BJ (cell line): ENCODE measurements at regions not wholly inside any gene's neighbourhood (a gene's known extent, or its start where the extent isn't known, plus 50 kb on each side); places are given as distances from the start of the nearest gene placed in this dataset.
"Not testable (repeated sequence)": the region's sequence is repeated elsewhere in the genome, so short reads cannot be mapped to it uniquely, and the experiment has no call there.

Experiments used
- CTCF ChIA-PET: fragments of 350-600 bp; formaldehyde crosslinking; extraction: SDS; loops from one replicate; lab custom pipeline; 2021; ENCODE audit warnings: antibody characterized with exemption, inconsistent platforms; lab: Yijun Ruan, JAX
- POLR2A ChIA-PET: fragments of 300-600 bp; sonication (Branson Sonifier 250); formaldehyde crosslinking; extraction: SDS; loops from one replicate; lab custom pipeline; 2021; ENCODE audit warnings: antibody characterized with exemption; lab: Charles Lee
- DNase-seq: peaks from one replicate; pipeline ENCODE4 v3.0.0-alpha.2; 2011; ENCODE audit warnings: low read depth
- H3K27me3 ChIP-seq: 2 replicates; pipeline ENCODE4 v1.6.0; 2011; ENCODE audit warnings: low read length; ENCODE audit not compliant: control insufficient read depth, insufficient read depth
- H3K36me3 ChIP-seq: 2 replicates; pipeline ENCODE4 v1.5.1; 2011; ENCODE audit warnings: low read length; ENCODE audit not compliant: control insufficient read depth, insufficient read depth
- H3K4me3 ChIP-seq: 2 replicates; pipeline ENCODE4 v1.5.1; 2011; ENCODE audit warnings: low read depth, mild to moderate bottlenecking, control low read depth, low read length
- TF ChIP-seq, protein P1 (sequence below): IDR thresholded peaks from 2 replicates; pipeline ENCODE4 v1.5.1; 2011; ENCODE audit warnings: low read depth, mild to moderate bottlenecking, control low read depth, inconsistent platforms, low read length, moderate library complexity; ENCODE audit not compliant: insufficient read depth

DNA sequence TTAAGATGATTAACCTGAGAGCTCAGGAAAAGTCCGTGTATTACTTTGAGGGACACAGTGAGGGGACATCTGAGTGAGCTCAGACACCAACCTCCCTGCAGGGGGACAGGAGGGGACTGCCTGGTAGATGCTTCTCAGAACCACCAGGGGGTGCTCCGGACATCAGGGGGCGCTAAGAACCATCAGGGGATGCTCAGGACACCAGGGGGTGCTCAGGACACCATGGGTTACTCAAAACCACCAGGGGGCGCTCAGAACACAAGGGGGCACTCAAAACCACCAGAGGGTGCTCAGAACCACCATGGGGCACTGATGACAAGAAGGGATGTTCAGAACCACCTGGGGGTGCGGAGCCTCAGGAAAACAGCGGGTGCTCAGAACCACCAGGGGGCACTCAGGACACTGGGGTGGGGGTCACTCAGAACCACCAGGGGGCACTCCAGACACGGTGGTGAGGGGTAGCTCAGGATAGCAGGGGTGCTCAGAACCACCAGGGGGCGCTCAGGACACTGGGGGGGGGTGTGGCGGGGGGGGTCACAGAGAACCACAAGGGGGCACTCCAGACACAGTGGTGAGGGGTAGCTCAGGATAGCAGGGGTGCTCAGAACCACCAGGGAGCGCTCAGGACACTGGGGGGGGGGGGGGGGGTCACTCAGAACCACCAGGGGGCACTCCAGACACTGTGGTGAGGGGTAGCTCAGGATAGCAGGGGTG lies 165.3 kb downstream of the ZNF267 start:
- H3K4me3 ChIP-seq, POLR2A ChIA-PET, H3K36me3 ChIP-seq, DNase-seq, H3K27me3 ChIP-seq, CTCF ChIA-PET: not testable (repeated sequence)

DNA sequence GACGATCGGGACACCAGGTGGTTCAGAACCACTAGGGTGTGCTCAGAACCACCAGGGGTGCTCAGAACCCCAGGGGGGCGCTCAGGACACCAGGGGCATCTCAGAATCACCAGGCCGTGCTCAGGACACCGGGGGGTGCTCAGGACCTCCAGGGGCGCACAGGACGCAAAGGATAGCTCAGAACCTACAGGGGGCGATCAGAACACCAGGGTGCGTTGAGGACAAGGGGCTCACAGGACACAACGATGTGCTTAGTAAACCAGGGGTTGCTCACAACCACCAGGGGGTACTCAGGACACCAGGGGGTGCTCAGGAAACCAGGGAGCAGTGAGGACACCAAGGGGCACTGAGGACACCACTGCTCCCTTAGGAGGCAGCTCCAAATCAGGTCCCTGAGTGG lies 166.3 kb downstream of the ZNF267 start:
- H3K27me3 ChIP-seq, POLR2A ChIA-PET, DNase-seq, H3K4me3 ChIP-seq, H3K36me3 ChIP-seq, CTCF ChIA-PET: not testable (repeated sequence)

DNA sequence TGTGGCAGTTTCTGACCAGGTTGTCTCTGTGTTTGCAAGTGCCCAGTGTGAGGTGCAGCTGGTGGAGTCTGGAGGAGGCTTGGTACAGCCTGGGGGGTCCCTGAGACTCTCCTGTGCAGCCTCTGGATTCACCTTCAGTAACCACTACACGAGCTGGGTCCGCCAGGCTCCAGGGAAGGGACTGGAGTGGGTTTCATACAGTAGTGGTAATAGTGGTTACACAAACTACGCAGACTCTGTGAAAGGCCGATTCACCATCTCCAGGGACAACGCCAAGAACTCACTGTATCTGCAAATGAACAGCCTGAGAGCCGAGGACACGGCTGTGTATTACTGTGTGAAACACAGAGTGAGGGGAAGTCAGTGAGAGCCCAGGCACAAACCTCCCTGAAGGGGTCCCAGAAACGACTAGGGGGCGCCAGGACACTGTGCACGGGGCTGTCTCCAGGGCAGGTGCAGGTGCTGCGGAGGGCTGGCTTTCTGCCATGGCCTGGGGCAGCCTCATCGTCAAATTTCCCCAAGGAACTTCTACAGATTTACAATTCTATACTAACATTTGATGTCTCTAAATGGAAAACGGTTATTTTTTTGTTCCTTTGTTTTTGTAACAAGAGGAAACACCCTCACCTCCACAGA lies 187.0 kb upstream of the TP53TG3D start:
- DNase-seq, CTCF ChIA-PET, H3K4me3 ChIP-seq, H3K27me3 ChIP-seq, H3K36me3 ChIP-seq, POLR2A ChIA-PET: not testable (repeated sequence)

DNA sequence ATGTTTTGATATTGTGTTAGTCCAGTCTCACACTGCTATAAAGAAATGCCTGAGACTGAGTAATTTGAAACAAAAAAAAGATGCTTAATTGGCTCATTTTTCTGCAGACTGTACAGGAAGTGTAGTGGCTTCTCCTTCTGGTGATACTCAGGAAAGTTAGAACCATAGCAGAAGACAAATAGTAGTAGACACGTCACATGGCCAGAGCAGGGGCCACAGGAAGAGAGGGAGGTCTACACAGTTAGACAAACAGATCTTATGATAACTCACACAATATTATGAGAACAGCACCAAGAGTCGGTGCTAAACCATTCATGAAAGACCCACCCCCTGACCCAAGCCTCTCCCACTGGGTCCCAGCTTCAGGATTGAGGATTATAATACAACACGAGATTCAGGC lies 181.5 kb upstream of the TP53TG3D start:
- H3K36me3 ChIP-seq, H3K27me3 ChIP-seq, DNase-seq, CTCF ChIA-PET, H3K4me3 ChIP-seq, POLR2A ChIA-PET: not testable (repeated sequence)

DNA sequence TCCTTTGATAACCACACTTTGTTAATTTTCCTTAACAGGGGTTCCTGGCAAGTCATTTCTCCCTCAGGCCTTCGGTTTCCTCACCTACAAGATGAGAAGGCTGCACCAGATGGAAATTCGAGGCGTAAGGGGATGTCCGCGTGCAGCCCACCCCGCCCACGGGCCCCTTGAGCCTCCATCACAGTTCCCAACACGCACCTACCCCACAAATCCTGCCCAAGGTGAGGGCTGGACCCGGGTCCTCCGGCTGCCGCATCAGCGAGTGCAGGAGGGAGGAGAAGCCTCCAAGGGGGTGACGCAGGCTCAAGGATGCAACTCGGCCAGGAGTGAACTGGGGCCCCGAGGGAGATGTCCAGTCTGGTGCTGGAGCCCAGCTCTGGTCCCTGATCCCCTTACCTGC lies 169.2 kb upstream of the TP53TG3D start:
- POLR2A ChIA-PET, H3K27me3 ChIP-seq, DNase-seq, CTCF ChIA-PET, H3K36me3 ChIP-seq, H3K4me3 ChIP-seq: not testable (repeated sequence)

DNA sequence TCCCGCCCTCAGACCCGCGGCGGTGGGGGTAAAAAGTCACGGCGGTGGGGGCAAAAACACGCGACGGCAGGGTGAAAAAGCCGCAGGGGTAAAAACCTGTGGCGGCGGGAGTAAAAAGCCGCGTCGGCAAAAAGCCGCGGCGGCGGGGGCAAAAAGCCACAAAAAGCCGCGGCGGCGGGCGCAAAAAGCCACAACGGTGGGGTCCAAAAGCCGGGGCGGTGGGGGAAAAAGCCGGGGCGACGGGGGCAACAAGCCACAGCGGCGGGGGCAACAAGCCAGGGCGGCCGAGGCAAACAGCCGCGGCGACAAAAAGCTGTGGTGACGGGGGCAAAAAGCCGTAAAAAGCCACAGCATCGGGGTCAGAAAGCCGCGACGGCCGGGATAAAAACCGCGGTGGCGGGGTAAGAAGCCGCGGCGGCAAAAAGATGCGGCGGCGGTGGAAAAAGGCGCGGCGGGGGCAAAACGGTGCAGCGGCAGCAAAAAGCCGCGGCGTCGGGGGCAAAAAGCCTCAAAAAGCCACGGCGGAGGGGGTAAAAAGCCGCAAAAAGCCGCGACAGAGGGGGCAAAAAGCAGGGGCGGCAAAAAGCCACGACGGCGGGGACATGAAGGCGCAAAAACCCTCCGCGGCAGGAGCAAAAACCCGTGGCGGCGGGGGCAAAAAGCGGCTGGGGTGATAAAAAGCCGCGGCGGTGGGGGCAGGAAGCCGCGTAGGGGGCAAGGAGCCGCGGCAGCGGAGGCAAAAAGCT lies 168.3 kb upstream of the TP53TG3D start:
- H3K27me3 ChIP-seq, H3K4me3 ChIP-seq, DNase-seq, CTCF ChIA-PET, H3K36me3 ChIP-seq, POLR2A ChIA-PET: not testable (repeated sequence)

DNA sequence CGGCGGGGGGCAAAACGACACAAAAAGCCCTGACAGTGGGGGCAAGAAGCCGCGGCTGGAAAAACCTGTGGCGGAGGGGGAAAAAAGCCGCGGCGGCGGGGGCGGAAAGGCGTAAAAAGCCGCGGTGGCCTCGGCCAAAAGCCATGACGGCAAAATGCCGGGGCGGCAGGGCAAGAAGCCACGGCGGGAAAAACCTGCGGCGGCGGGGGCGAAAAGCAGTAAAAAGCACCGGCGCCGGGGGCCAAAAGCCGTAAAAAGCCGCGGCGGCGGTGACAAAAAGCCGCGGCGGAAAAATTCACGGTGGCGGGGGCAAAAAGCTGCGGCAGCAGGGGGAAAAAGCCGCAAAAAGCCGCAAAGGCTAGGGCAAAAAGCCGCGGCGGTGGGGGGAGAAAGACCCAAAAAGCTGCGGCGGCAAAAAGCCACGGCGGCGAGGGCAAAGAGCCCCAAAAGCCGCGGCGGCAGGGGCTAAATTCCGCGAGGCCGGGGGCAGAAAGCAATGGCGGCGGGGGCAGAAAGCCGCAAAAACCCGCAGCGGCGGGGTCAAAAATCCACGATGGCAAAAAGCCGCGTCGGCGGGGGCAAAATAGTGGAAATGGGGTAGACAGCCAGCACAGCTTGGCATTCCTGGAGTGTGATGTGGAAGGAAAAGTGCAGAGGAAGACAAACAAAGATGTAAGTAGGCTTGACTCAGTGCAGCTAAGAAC lies 167.5 kb upstream of the TP53TG3D start:
- DNase-seq, H3K36me3 ChIP-seq, POLR2A ChIA-PET, H3K27me3 ChIP-seq, CTCF ChIA-PET: not testable (repeated sequence)
- 0 out of 2 replicates have a peak overlapping the region, but pooled peaks have one; percentile 13 for H3K4me3 ChIP-seq

DNA sequence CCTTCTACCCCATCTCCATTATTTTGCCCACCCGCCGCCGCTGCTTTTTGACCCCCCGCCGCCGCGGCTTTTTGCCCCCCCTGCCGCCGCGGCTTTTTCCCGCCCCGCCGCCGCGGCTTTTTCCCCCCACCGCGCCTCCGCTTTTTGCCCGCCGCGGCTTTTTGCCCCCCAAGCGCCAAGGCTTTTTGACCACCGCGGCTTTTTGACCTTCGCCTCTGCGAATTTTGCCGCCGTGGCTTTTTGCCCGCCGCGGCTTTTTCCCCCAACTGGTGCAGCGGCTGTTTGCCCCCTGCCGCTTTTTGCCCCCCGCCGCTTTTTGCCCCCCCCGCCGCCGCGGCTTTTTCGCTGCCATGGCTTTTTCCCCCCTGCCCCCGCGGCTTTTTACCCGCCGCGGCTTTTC lies 137.5 kb upstream of the TP53TG3D start:
- H3K36me3 ChIP-seq, CTCF ChIA-PET, DNase-seq, H3K27me3 ChIP-seq, POLR2A ChIA-PET: not testable (repeated sequence)
- peak overlapping the region; percentile 47 for H3K4me3 ChIP-seq

DNA sequence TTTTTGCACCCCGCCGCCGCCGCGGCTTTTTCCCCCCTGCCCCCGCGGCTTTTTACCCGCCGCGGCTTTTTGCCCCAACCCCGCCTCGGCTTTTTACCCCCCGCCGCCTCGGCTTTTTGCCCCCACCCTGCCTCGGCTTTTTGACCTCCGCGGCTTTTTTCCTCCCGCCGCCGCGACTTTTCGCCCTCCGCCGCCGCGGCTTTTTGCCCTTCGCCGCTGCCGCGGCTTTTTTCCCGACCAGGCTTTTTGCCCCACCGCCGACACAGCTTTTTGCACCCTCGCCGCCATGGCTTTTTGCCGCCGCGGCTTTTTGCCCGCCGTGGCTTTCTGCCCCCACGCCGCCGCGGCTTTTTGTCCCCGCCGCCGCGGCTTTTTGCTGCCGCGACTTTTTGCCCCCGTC lies 137.0 kb upstream of the TP53TG3D start:
- no peaks in the 10 kb centered on the region for H3K36me3 ChIP-seq
- ChIA-PET CTCF (no interaction called here), POLR2A (no interaction called here)
- H3K27me3 ChIP-seq, result no peaks in the 10 kb centered on the region
- TF ChIP-seq, protein P1, sequence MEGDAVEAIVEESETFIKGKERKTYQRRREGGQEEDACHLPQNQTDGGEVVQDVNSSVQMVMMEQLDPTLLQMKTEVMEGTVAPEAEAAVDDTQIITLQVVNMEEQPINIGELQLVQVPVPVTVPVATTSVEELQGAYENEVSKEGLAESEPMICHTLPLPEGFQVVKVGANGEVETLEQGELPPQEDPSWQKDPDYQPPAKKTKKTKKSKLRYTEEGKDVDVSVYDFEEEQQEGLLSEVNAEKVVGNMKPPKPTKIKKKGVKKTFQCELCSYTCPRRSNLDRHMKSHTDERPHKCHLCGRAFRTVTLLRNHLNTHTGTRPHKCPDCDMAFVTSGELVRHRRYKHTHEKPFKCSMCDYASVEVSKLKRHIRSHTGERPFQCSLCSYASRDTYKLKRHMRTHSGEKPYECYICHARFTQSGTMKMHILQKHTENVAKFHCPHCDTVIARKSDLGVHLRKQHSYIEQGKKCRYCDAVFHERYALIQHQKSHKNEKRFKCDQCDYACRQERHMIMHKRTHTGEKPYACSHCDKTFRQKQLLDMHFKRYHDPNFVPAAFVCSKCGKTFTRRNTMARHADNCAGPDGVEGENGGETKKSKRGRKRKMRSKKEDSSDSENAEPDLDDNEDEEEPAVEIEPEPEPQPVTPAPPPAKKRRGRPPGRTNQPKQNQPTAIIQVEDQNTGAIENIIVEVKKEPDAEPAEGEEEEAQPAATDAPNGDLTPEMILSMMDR, result no peak
- DNase-seq, result no peak
- peak overlapping the region; percentile 47 for H3K4me3 ChIP-seq

DNA sequence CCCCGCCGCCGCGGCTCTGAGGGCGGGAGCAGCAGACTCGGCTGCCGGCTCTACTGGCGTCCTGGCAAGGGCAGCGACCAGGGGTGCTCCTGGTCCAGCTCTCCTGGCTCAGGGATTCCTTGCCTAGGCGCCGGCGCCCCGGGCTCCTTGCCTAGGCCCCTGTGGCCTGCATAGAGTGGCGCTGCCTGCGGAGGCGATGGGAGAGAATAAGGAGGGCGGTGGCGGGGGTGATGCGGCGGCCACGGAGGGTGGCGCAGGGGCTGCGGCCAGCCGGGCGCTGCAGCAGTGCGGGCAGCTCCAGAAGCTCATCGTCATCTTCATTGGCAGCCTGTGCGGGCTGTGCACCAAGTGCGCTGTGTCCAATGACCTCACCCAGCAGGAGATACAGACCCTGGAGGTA lies 136.6 kb upstream of the TP53TG3D start:
- H3K36me3 ChIP-seq, H3K4me3 ChIP-seq, CTCF ChIA-PET, POLR2A ChIA-PET, DNase-seq, H3K27me3 ChIP-seq: not testable (repeated sequence)

DNA sequence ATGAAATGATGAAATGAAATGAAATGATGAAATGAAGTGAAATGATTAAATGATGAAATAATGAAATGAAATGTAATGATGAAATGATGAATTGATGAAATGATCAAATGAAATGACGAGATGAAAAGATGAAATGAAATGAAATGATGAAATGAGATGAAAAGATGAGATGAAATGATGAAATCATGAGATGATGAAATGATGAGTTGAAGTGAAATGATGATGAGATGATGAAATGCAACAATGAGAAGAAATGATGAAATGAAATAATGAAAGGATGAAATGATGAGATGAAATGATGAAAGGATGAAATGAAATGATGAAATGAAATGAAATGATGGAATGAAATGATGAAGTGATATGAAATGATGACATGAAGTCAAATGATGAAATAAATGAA lies 132.7 kb upstream of the TP53TG3D start:
- H3K4me3 ChIP-seq, POLR2A ChIA-PET, CTCF ChIA-PET, H3K36me3 ChIP-seq, H3K27me3 ChIP-seq, DNase-seq: not testable (repeated sequence)
